ENCODE measurements at regions not wholly inside any gene's neighbourhood (a gene's known extent, or its start where the extent isn't known, plus 50 kb on each side); places are given as distances from the start of the nearest gene placed in this dataset.

DNA sequence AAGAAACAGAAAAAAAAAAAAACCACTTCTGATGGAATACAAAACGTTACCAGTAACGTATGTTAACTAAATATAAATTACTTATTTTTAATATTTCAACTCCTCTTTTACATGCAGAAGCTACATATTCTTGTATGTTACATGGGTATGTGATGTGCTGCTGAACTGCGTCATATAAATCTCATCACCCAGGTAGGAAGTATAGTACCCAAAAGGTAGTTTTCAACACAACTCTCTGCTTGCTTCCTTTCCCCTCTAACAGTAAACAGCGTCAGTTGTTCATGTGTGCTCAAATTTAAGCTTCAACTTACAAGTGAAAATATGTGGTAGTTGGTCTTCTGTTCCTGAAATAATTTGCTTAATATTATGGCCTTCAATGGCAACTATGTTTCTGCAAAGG, 250.0 kb upstream of the RBMY1B start:
- no peak for TF ChIP-seq POLR2A (IDR thresholded peaks at IDR 0.05)
- TF ChIP-seq, protein P1, sequence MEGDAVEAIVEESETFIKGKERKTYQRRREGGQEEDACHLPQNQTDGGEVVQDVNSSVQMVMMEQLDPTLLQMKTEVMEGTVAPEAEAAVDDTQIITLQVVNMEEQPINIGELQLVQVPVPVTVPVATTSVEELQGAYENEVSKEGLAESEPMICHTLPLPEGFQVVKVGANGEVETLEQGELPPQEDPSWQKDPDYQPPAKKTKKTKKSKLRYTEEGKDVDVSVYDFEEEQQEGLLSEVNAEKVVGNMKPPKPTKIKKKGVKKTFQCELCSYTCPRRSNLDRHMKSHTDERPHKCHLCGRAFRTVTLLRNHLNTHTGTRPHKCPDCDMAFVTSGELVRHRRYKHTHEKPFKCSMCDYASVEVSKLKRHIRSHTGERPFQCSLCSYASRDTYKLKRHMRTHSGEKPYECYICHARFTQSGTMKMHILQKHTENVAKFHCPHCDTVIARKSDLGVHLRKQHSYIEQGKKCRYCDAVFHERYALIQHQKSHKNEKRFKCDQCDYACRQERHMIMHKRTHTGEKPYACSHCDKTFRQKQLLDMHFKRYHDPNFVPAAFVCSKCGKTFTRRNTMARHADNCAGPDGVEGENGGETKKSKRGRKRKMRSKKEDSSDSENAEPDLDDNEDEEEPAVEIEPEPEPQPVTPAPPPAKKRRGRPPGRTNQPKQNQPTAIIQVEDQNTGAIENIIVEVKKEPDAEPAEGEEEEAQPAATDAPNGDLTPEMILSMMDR (IDR thresholded peaks at IDR 0.05): no peak

All from Peyer's patch (tissue), 4 donors.